Right lobe of liver (tissue), 6 donors: ENCODE measurements at regions not wholly inside any gene's neighbourhood (a gene's known extent, or its start where the extent isn't known, plus 50 kb on each side); places are given as distances from the start of the nearest gene placed in this dataset.
"Not testable (repeated sequence)": the region's sequence is repeated elsewhere in the genome, so short reads cannot be mapped to it uniquely, and the experiment has no call there.

Experiments
- ATAC-seq, 4 donors: fragments of 200-7000 bp; cut with Tn5 transposase; one replicate each; pipeline ENCODE4 v1.9.1; 2020; ENCODE audit warnings: mild to moderate bottlenecking in 4 of 4, moderate library complexity in 4 of 4
- DNase-seq, 3 donors: peaks; one replicate each; pipeline ENCODE4 v3.0.0-alpha.2; 2020
- H3K27ac ChIP-seq, 3 donors: fragments of 200-600 bp; one replicate each; pipeline ENCODE4 v1.8.0; 2022
- H3K27me3 ChIP-seq, 2 donors: fragments of 200-600 bp; one replicate each; pipeline ENCODE4 v1.8.0; 2022
- H3K36me3 ChIP-seq, 4 donors: fragments of 200-600 bp; sonication (generic) in 1 of 4; one replicate each; pipeline versions ENCODE4 v1.5.1 to v1.8.0; 2017 to 2022; ENCODE audit warnings: control low read depth in 1 of 4
- H3K4me1 ChIP-seq, 4 donors: fragments of 200-600 bp; sonication (generic) in 1 of 4; one replicate each; pipeline versions ENCODE4 v1.5.1 to v1.8.0; 2017 to 2022; ENCODE audit warnings: control low read depth in 1 of 4
- H3K4me3 ChIP-seq, 3 donors: fragments of 200-600 bp; one replicate each; pipeline ENCODE4 v1.8.0; 2022
- H3K9me3 ChIP-seq, 4 donors: fragments of 200-600 bp; sonication (generic) in 1 of 4; one replicate each; pipeline versions ENCODE4 v1.5.1 to v1.8.0; 2017 to 2022; ENCODE audit warnings: control low read depth in 1 of 4
- CTCF ChIP-seq, 4 donors: fragments of 200-600 bp in 3 of 4; fragments of 450-650 bp in 1 of 4; IDR thresholded peaks; one replicate each; pipeline versions ENCODE4 v1.5.1 to v1.8.0; 2016 to 2022; ENCODE audit warnings: antibody characterized with exemption in 4 of 4, mild to moderate bottlenecking in 2 of 4
- POLR2A ChIP-seq: fragments of 450-650 bp; IDR thresholded peaks from one replicate; pipeline ENCODE4 v1.6.1; 2017; ENCODE audit warnings: antibody characterized with exemption, mild to moderate bottlenecking
- WGBS: methylation state at CpG from one replicate; pipeline ENCODE4 v1.1.6; 2018; ENCODE audit warnings: low coverage, low lambda C conversion rate; ENCODE audit not compliant: insufficient coverage; ENCODE audit errors: missing lambda C conversion rate; 5-methylcytosine and 5-hydroxymethylcytosine counted together
- intact Hi-C, 2 donors: fragments of 100-400 bp; cut with DNase I; formaldehyde crosslinking; loops; one replicate each; pipeline versions ENCODE4 v1.11.2 to v1.14.1; 2022
- donor health status: DM: no; HTN: yes; CAD: no.
- donor health status: DM: no; HTN: no; CAD: no.
- donor health status: DM: no; HTN: no; CAD: no.
- donor health status: DM: no; HTN: yes; CAD: no.
- donor health status: DM: no; HTN: yes; CAD: no.

- TF ChIP-seq POLR2A (no peak), CTCF (IDR thresholded peaks at IDR 0.05) (no peak)
- no peak overlapping the region for H3K27ac ChIP-seq
- H3K9me3 ChIP-seq: no peaks in the 10 kb centered on the region
- intact Hi-C loops: no loop called here
- H3K27me3 ChIP-seq: no peaks in the 10 kb centered on the region
- ATAC-seq (no peak), DNase-seq (no peak)
- H3K4me1 ChIP-seq: no peaks in the 10 kb centered on the region
- H3K36me3 ChIP-seq: no peaks in the 10 kb centered on the region
- H3K4me3 ChIP-seq: no peak overlapping the region
- WGBS: 22% methylated on average over 1 of the region's 3 CpGs
Measured at GRCh38 chr12:67483871-67484554, 164.5 kb upstream of the DYRK2 start.

GRCh38 chr12:67484791-67485480 is 163.6 kb upstream of the DYRK2 start:
- H3K36me3 ChIP-seq: no peaks in the 10 kb centered on the region
- no peak for ATAC-seq
- no peak for DNase-seq
- intact Hi-C loops: no loop called here
- no peaks in the 10 kb centered on the region for H3K27me3 ChIP-seq
- H3K9me3 ChIP-seq: no peaks in the 10 kb centered on the region
- TF ChIP-seq CTCF (IDR thresholded peaks at IDR 0.05) (no peak), POLR2A (no peak)
- WGBS: 81% methylated on average over 4 of the region's 4 CpGs
- H3K27ac ChIP-seq: no peak overlapping the region
- no peak overlapping the region for H3K4me3 ChIP-seq
- no peaks in the 10 kb centered on the region for H3K4me1 ChIP-seq

GRCh38 chr12:67486671-67487070 is 161.9 kb upstream of the DYRK2 start:
- WGBS: 60% methylated on average over 1 of the region's 2 CpGs
- no peak for ATAC-seq
- DNase-seq: no peak
- TF ChIP-seq CTCF (IDR thresholded peaks at IDR 0.05): no peak
- H3K27me3 ChIP-seq: no peaks in the 10 kb centered on the region
- H3K27ac ChIP-seq: no peak overlapping the region
- no peaks in the 10 kb centered on the region for H3K9me3 ChIP-seq
- H3K36me3 ChIP-seq: no peaks in the 10 kb centered on the region
- H3K4me3 ChIP-seq: no peak overlapping the region
- intact Hi-C loops: no loop called here
- H3K4me1 ChIP-seq: no peaks in the 10 kb centered on the region

GRCh38 chr12:67488349-67488748 is 160.2 kb upstream of the DYRK2 start:
- ATAC-seq, H3K4me1 ChIP-seq, H3K27me3 ChIP-seq, H3K9me3 ChIP-seq, H3K36me3 ChIP-seq, intact Hi-C loops, H3K27ac ChIP-seq, H3K4me3 ChIP-seq, DNase-seq: not testable (repeated sequence)
- 59% methylated on average over 3 of the region's 4 CpGs for WGBS

GRCh38 chr12:67489007-67489406 is 159.5 kb upstream of the DYRK2 start:
- Histone ChIP-seq H3K9me3 (no peaks in the 10 kb centered on the region), H3K4me1 (no peaks in the 10 kb centered on the region), H3K27me3 (no peaks in the 10 kb centered on the region), H3K36me3 (no peaks in the 10 kb centered on the region), H3K4me3 (no peak overlapping the region), H3K27ac (no peak overlapping the region)
- ATAC-seq (no peak), DNase-seq (no peak)
- TF ChIP-seq CTCF (IDR thresholded peaks at IDR 0.05): no peak
- TF ChIP-seq POLR2A: no peak
- intact Hi-C loops: no loop called here
- 21% methylated on average over 2 of the region's 3 CpGs for WGBS
